Naive thymus-derived CD4-positive, alpha-beta T cell (primary cell): ENCODE measurements at regions not wholly inside any gene's neighbourhood (a gene's known extent, or its start where the extent isn't known, plus 50 kb on each side); places are given as distances from the start of the nearest gene placed in this dataset.

ENCODE experiments used
- ATAC-seq: fragments of 150-1000 bp; cut with Tn5 transposase; 2 replicates; pipeline ENCODE4 v1.10.0; 2021; ENCODE audit warnings: mild to moderate bottlenecking, moderate library complexity
- CTCF ChIA-PET: fragments of 350-600 bp; sonication (Branson Sonifier 250); formaldehyde crosslinking; loops from one replicate; lab custom pipeline; 2021; ENCODE audit warnings: antibody characterized with exemption; lab: Charles Lee
- POLR2A ChIA-PET: fragments of 350-600 bp; sonication (Branson Sonifier 250); formaldehyde crosslinking; loops from one replicate; lab custom pipeline; 2021; ENCODE audit warnings: antibody characterized with exemption, inconsistent platforms; lab: Charles Lee
- DNase-seq, 9 donors: peaks; one replicate each; pipeline versions ENCODE4 v3.0.0 to v3.0.0-alpha.2; 2020 to 2022; ENCODE audit warnings: mixed read lengths in 1 of 9
- H3K27ac ChIP-seq: one replicate; pipeline ENCODE4 v1.7.0; 2013; ENCODE audit warnings: mild to moderate bottlenecking, low read depth, low read length, moderate library complexity
- H3K27me3 ChIP-seq, 2 donors: one replicate each; pipeline ENCODE4 v1.7.0; 2013; ENCODE audit warnings: low read length in 2 of 2, mild to moderate bottlenecking in 2 of 2, moderate library complexity in 2 of 2; ENCODE audit not compliant: control insufficient read depth in 2 of 2, insufficient read depth in 2 of 2
- H3K36me3 ChIP-seq, 3 experiments: 1 replicate in 2 of 3; 2 replicates in 1 of 3; pipeline ENCODE4 v1.7.0; 2013; ENCODE audit warnings: low read length in 3 of 3, mild to moderate bottlenecking in 3 of 3, moderate library complexity in 1 of 3; ENCODE audit not compliant: insufficient read depth in 3 of 3, control insufficient read depth in 2 of 3
- H3K4me1 ChIP-seq, 2 donors: one replicate each; pipeline ENCODE4 v1.7.0; 2013; ENCODE audit warnings: low read length in 2 of 2, mild to moderate bottlenecking in 2 of 2, moderate library complexity in 1 of 2; ENCODE audit not compliant: control insufficient read depth in 2 of 2, insufficient read depth in 2 of 2
- H3K4me3 ChIP-seq: 2 replicates; pipeline ENCODE4 v1.7.0; 2013; ENCODE audit warnings: mild to moderate bottlenecking, low read length
- H3K9me3 ChIP-seq, 3 experiments: 1 replicate in 2 of 3; 2 replicates in 1 of 3; pipeline ENCODE4 v1.7.0; 2013; ENCODE audit warnings: low read length in 3 of 3; ENCODE audit not compliant: control insufficient read depth in 2 of 3
- H3K27ac Mint-ChIP-seq, 9 donors: one replicate each; pipeline ENCODE4 v1.8.0; 2020 to 2022; ENCODE audit warnings: mixed read lengths in 9 of 9, mild to moderate bottlenecking in 8 of 9, moderate library complexity in 5 of 9, inconsistent platforms in 2 of 9
- H3K27me3 Mint-ChIP-seq, 5 donors: one replicate each; pipeline ENCODE4 v1.8.0; 2021 to 2022; ENCODE audit warnings: mixed read lengths in 5 of 5, mild to moderate bottlenecking in 1 of 5
- H3K36me3 Mint-ChIP-seq, 5 donors: one replicate each; pipeline ENCODE4 v1.8.0; 2020 to 2022; ENCODE audit warnings: mixed read lengths in 5 of 5, mild to moderate bottlenecking in 3 of 5, inconsistent platforms in 1 of 5
- H3K4me1 Mint-ChIP-seq, 7 donors: one replicate each; pipeline ENCODE4 v1.8.0; 2020 to 2022; ENCODE audit warnings: mixed read lengths in 7 of 7, mild to moderate bottlenecking in 3 of 7, inconsistent platforms in 1 of 7
- H3K4me3 Mint-ChIP-seq, 10 donors: one replicate each; pipeline ENCODE4 v1.8.0; 2020 to 2022; ENCODE audit warnings: mild to moderate bottlenecking in 10 of 10, mixed read lengths in 10 of 10, moderate library complexity in 6 of 10, inconsistent platforms in 2 of 10
- H3K9me3 Mint-ChIP-seq, 11 donors: one replicate each; pipeline ENCODE4 v1.8.0; 2020 to 2022; ENCODE audit warnings: mixed read lengths in 11 of 11, mild to moderate bottlenecking in 4 of 11, inconsistent platforms in 1 of 11, moderate library complexity in 1 of 11
- intact Hi-C, 2 donors: fragments of 100-400 bp; cut with micrococcal nuclease; formaldehyde crosslinking; loops; one replicate each; pipeline ENCODE4 v1.15.1; 2023

- H3K27me3 ChIP-seq: no peaks in the 10 kb centered on the region
- no peak overlapping the region for H3K27ac Mint-ChIP-seq
- H3K4me1 Mint-ChIP-seq: no peaks in the 10 kb centered on the region
- H3K9me3 ChIP-seq: no peaks in the 10 kb centered on the region
- H3K36me3 ChIP-seq: no peaks in the 10 kb centered on the region
- ChIA-PET CTCF (no interaction called here), POLR2A (no interaction called here)
- DNase-seq (no peak), ATAC-seq (no peak)
- no peak overlapping the region for H3K4me3 ChIP-seq
- H3K27me3 Mint-ChIP-seq: peaks cover 0 to 5% (median 0%) of the 10 kb centered on the region in 5 donors
- H3K4me3 Mint-ChIP-seq: no peak overlapping the region
- intact Hi-C loops: no loop called here
- H3K27ac ChIP-seq: no peak overlapping the region
- no peaks in the 10 kb centered on the region for H3K9me3 Mint-ChIP-seq
- no peaks in the 10 kb centered on the region for H3K4me1 ChIP-seq
- no peaks in the 10 kb centered on the region for H3K36me3 Mint-ChIP-seq
Observed at GRCh38 chr2:122216071-122216470, 460.6 kb downstream of the TSN start.

- H3K4me3 ChIP-seq: no peak overlapping the region
- H3K27me3 ChIP-seq: no peaks in the 10 kb centered on the region
- H3K9me3 ChIP-seq: no peaks in the 10 kb centered on the region
- Mint-ChIP-seq H3K9me3 (no peaks in the 10 kb centered on the region), H3K36me3 (no peaks in the 10 kb centered on the region), H3K4me3 (no peak overlapping the region), H3K4me1 (no peaks in the 10 kb centered on the region), H3K27me3 (peaks cover 0 to 5% (median 0%) of the 10 kb centered on the region in 5 donors), H3K27ac (no peak overlapping the region)
- ChIA-PET CTCF (no interaction called here), POLR2A (no interaction called here)
- no peak overlapping the region for H3K27ac ChIP-seq
- no peaks in the 10 kb centered on the region for H3K4me1 ChIP-seq
- intact Hi-C loops: no loop called here
- DNase-seq (no peak), ATAC-seq (no peak)
- no peaks in the 10 kb centered on the region for H3K36me3 ChIP-seq
Observed at GRCh38 chr2:122216901-122217300, 461.4 kb downstream of the TSN start.

GRCh38 chr2:122218596-122218995 is 463.1 kb downstream of the TSN start:
- Histone ChIP-seq H3K4me3 (no peak overlapping the region), H3K4me1 (no peaks in the 10 kb centered on the region), H3K9me3 (no peaks in the 10 kb centered on the region), H3K27ac (no peak overlapping the region), H3K27me3 (no peaks in the 10 kb centered on the region), H3K36me3 (no peaks in the 10 kb centered on the region)
- H3K36me3 Mint-ChIP-seq: no peaks in the 10 kb centered on the region
- no peak overlapping the region for H3K4me3 Mint-ChIP-seq
- POLR2A ChIA-PET: no interaction called here
- CTCF ChIA-PET: no interaction called here
- H3K4me1 Mint-ChIP-seq: no peaks in the 10 kb centered on the region
- H3K27me3 Mint-ChIP-seq: peaks cover 0 to 5% (median 0%) of the 10 kb centered on the region in 5 donors
- no peaks in the 10 kb centered on the region for H3K9me3 Mint-ChIP-seq
- ATAC-seq: no peak
- no peak for DNase-seq
- intact Hi-C loops: no loop called here
- no peak overlapping the region for H3K27ac Mint-ChIP-seq

GRCh38 chr2:122219504-122219903 is 464.1 kb downstream of the TSN start:
- DNase-seq (no peak), ATAC-seq (no peak)
- ChIA-PET POLR2A (no interaction called here), CTCF (no interaction called here)
- no peaks in the 10 kb centered on the region for H3K36me3 ChIP-seq
- H3K9me3 ChIP-seq: no peaks in the 10 kb centered on the region
- Mint-ChIP-seq H3K27me3 (peaks cover 0 to 5% (median 0%) of the 10 kb centered on the region in 5 donors), H3K36me3 (no peaks in the 10 kb centered on the region), H3K4me1 (no peaks in the 10 kb centered on the region), H3K27ac (no peak overlapping the region), H3K4me3 (no peak overlapping the region), H3K9me3 (no peaks in the 10 kb centered on the region)
- H3K27me3 ChIP-seq: no peaks in the 10 kb centered on the region
- intact Hi-C loops: no loop called here
- H3K27ac ChIP-seq: no peak overlapping the region
- H3K4me1 ChIP-seq: no peaks in the 10 kb centered on the region
- no peak overlapping the region for H3K4me3 ChIP-seq

- intact Hi-C loops: no loop called here
- Mint-ChIP-seq H3K27me3 (peaks cover 0 to 4% (median 0%) of the 10 kb centered on the region in 5 donors), H3K27ac (no peak overlapping the region), H3K9me3 (peaks cover 0 to 5% (median 0%) of the 10 kb centered on the region in 11 donors), H3K36me3 (no peaks in the 10 kb centered on the region), H3K4me3 (no peak overlapping the region), H3K4me1 (no peaks in the 10 kb centered on the region)
- no peak overlapping the region for H3K4me3 ChIP-seq
- H3K27ac ChIP-seq: no peak overlapping the region
- DNase-seq (no peak), ATAC-seq (no peak)
- H3K36me3 ChIP-seq: no peaks in the 10 kb centered on the region
- no peaks in the 10 kb centered on the region for H3K27me3 ChIP-seq
- H3K9me3 ChIP-seq: no peaks in the 10 kb centered on the region
- H3K4me1 ChIP-seq: no peaks in the 10 kb centered on the region
- ChIA-PET POLR2A (no interaction called here), CTCF (no interaction called here)
Observed at GRCh38 chr2:122221665-122222064, 466.2 kb downstream of the TSN start.

GRCh38 chr2:122231296-122231695 is 475.8 kb downstream of the TSN start:
- Mint-ChIP-seq H3K36me3 (no peaks in the 10 kb centered on the region), H3K4me3 (no peak overlapping the region), H3K27ac (no peak overlapping the region), H3K4me1 (no peaks in the 10 kb centered on the region), H3K9me3 (peaks cover 0 to 8% (median 0%) of the 10 kb centered on the region in 11 donors), H3K27me3 (peaks cover 0 to 12% (median 0%) of the 10 kb centered on the region in 5 donors)
- POLR2A ChIA-PET: no interaction called here
- CTCF ChIA-PET: no interaction called here
- no peaks in the 10 kb centered on the region for H3K4me1 ChIP-seq
- H3K27me3 ChIP-seq: no peaks in the 10 kb centered on the region
- intact Hi-C loops: no loop called here
- ATAC-seq: no peak
- H3K4me3 ChIP-seq: no peak overlapping the region
- no peaks in the 10 kb centered on the region for H3K36me3 ChIP-seq
- no peaks in the 10 kb centered on the region for H3K9me3 ChIP-seq
- H3K27ac ChIP-seq: no peak overlapping the region
- DNase-seq: no peak

- POLR2A ChIA-PET: no interaction called here
- H3K27ac Mint-ChIP-seq: no peak overlapping the region
- H3K27ac ChIP-seq: no peak overlapping the region
- H3K9me3 Mint-ChIP-seq: peaks cover 0 to 4% (median 0%) of the 10 kb centered on the region in 11 donors
- peaks cover 0 to 4% (median 0%) of the 10 kb centered on the region in 5 donors for H3K27me3 Mint-ChIP-seq
- intact Hi-C loops: no loop called here
- DNase-seq (no peak), ATAC-seq (no peak)
- CTCF ChIA-PET: no interaction called here
- no peaks in the 10 kb centered on the region for H3K36me3 ChIP-seq
- no peaks in the 10 kb centered on the region for H3K4me1 ChIP-seq
- H3K9me3 ChIP-seq: no peaks in the 10 kb centered on the region
- H3K4me3 ChIP-seq: no peak overlapping the region
- no peak overlapping the region for H3K4me3 Mint-ChIP-seq
- H3K4me1 Mint-ChIP-seq: no peaks in the 10 kb centered on the region
- H3K27me3 ChIP-seq: no peaks in the 10 kb centered on the region
- H3K36me3 Mint-ChIP-seq: no peaks in the 10 kb centered on the region
Observed at GRCh38 chr2:122233372-122233771, 477.9 kb downstream of the TSN start.
